GM18858 (cell line): ENCODE measurements at regions not wholly inside any gene's neighbourhood (a gene's known extent, or its start where the extent isn't known, plus 50 kb on each side); places are given as distances from the start of the nearest gene placed in this dataset.
"Not testable (repeated sequence)": the region's sequence is repeated elsewhere in the genome, so short reads cannot be mapped to it uniquely, and the experiment has no call there.

ENCODE experiments used
- ATAC-seq: cut with Tn5 transposase; IDR thresholded peaks from one replicate; pipeline ENCODE4 v1.9.1; 2021; ENCODE audit not compliant: unreplicated experiment

DNA sequence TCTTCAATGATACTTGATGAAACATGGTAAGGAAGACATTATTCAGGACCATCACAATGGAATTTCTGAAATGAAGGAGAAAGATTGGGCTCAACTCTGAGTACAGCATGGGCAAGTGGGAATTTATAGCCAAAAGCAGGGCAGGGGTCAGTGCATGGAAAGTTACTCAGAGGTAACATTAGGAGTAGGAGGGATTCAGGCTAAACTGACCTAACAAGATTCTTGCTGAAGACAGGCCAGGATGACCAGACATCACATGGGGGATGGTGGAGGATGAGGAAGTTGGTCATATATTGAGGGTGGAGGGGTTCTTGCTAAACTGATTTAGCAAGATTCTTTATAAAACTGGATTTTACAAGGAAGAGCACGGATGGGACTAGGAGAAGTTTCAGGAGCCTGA, 489.8 kb downstream of the ADCYAP1 start:
- ATAC-seq: no peak

DNA sequence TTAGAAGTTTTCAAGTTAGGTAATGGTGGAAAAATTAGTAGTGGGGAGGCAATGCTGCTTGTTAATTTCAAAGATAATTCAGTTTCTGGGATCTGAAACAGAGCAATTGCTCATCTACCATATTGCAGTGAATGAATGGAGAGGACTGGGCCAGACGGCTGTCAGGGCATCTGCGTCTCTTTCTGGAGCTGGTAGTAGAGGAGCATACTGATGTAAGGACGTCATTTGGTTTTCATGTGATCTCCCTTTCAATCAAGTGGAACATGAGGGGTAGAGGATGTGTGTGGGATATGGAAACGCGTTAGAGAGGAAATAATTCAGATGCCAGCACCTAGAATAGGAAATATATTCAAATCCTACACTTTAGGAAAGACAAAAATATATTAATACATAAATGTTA, 490.3 kb downstream of the ADCYAP1 start:
- ATAC-seq: no peak

DNA sequence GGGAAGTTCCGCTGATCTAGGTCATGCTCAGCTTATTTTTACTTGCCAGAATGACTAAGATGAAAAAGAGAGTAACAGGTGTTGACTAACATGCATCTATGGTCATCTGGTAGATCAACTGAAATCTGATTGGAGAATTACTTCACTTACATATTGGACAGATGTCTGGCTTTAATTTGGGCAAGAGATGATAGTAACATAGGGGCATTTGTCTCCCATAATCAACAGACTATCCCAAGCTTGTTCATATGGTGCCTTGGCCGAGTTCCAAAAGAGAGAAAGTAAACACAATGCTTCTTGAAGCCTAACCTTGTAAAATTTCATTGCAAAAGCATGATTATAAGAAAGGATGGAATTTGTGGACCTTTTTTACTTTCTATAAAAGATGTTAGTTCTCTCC, 503.7 kb downstream of the ADCYAP1 start:
- ATAC-seq: no peak

GRCh38 chr18:1412655-1413322, 508.1 kb downstream of the ADCYAP1 start:
- no peak for ATAC-seq

GRCh38 chr18:1413323-1413675, 508.6 kb downstream of the ADCYAP1 start:
- ATAC-seq: no peak

DNA sequence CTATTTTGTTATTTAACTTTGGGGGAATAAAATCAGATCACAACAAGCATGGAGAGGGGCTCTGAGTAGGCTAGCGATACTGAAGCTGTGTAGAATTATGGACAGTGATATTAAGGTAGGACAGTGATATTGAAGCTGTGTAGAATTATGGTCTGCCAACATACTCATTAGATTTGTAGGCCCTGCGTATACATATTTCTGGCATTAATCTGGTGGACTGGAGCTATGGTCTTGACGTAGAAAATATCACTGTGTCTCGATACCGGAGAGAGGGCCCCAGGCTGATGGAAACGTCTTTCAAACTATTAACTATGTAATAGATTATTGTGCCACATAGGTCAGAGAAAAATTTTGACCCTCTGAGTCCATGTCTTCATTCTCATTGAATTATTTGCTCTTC, 511.4 kb downstream of the ADCYAP1 start:
- no peak for ATAC-seq

- no peak for ATAC-seq
Observed at GRCh38 chr18:1421502-1421901, 516.8 kb downstream of the ADCYAP1 start.

DNA sequence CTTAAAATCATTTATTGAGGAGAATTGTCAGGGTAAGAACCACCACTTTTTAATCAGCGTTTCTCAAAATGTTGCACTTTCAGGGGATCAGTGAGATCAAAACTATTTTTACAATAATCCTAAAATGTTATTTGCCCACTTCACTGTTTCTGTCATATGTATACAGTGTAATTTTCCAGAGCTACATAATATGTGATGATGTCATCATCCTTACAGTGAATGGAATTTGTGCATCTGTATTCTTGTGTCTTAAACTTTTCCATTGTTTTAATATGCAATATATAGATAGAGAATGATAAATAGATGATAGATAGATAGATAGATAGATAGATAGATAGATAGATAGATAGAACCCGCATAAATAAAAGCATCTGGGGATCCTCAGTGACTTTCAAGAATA, 518.0 kb downstream of the ADCYAP1 start:
- ATAC-seq: no peak

DNA sequence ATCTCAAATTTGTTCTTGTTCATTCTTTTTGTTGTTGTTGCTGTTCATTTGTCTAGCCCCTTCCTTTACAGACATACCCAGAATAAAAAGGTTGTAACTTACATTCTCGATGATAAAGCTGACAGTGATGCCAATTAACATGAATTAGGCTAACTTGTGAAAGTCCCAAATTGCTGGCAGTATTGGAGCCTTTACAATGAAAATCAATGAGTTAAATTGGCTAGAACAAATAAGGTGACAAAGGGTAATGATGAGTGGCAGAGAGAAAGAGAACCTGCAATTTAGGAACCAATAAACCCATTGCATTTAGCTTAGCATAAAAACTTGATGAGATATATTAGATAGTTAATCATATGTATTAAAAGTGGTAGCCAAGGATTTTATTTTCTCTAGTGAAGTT, 521.0 kb downstream of the ADCYAP1 start:
- ATAC-seq: no peak

DNA sequence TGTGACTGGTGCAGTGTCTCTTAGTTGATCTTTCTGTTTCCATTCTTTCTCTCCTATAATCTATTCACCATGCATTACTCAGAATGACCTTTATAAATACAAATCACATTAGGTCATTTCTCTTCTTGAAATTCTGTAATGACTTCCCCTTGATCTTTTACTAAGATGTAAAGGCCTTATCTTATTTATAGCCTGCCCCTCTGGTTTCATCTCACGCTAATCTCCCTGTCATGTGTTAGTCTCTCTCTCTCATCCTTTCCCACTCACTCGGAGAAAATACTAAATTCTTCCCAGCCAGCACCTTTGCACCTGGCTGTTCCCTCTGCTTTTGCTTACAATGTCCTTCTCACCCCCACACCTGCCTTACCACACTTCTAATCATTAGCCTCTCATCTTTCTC, 530.8 kb downstream of the ADCYAP1 start:
- no peak for ATAC-seq

DNA sequence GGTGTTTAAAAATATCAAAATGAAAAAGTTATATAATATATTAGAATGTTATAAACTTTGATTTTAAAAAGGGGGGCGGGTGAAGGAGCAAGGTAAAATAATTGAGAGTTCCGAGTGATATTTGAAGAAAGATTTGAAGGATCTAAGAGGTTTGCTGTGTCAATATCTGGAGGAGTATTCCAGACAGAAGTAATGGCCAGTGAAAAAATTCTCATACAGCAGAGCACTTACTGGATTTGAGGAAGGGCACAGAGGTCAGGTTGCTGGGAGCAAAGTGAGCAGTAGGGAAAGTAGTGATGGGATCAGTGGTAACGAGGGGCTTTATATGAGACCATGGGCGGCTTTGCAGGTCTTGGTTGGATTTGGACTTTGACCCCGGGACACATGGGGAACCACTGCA, 531.5 kb downstream of the ADCYAP1 start:
- no peak for ATAC-seq

DNA sequence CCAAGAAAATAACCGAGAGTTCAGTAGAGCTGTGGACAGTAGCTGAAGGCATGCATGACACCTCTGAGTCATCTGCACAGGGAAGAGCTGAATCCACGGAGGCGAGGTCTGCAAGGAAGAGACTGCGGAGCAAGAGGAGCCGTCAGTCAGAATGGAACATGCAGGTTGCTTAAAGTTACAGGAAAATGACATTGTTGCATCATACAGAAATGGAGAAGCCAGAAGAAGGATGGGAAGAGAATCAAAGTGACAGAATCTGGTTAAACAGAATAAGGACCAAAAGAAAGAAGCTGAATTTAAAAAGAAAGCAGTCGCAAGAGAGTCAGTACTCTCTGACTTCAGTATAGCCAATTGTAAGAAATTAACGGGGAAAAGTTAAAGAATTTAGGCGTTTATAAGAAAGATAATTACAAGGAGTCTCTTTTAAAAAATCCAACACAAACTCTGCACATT, 533.8 kb downstream of the ADCYAP1 start:
- no peak for ATAC-seq

- no peak for ATAC-seq
Observed at GRCh38 chr18:1438967-1439366, 534.3 kb downstream of the ADCYAP1 start.

DNA sequence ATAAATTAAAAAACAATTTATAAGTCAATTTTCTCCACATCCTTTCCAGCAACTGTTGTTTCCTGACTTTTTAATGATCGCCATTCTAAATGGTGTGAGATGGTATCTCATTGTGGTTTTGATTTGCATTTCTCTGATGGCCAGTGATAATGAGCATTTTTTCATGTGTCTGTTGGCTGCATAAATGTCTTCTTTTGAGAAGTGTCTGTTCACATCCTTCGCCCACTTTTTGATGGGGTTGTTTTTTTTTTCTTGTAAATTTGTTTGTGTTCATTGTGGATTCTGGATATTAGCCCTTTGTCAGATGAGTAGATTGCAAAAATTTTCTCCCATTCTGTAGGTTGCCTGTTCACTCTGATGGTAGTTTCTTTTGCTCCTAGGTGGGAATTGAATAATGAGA, 539.4 kb downstream of the ADCYAP1 start:
- ATAC-seq: not testable (repeated sequence)

DNA sequence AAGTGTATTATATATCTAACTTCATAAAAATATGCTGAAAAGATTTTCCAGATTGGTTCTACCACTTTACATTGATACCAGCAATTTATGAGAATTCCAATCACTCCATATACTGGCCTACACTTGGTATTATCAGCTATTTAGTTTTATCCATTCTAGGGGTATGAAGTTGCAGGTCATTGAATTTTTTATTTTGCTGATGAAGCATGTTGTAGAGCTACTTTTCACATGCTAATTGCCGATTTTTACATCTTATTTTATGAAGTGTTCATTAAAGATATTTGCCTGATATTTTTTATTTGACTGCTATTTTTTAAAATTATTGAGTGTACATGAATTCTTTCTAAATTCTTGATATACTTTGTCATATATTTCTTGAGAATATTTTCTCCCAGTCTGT, 542.1 kb downstream of the ADCYAP1 start:
- no peak for ATAC-seq

GRCh38 chr18:1452821-1453220, 548.1 kb downstream of the ADCYAP1 start:
- ATAC-seq: no peak

- ATAC-seq: no peak
Observed at GRCh38 chr18:1455605-1456004, 550.9 kb downstream of the ADCYAP1 start.

GRCh38 chr18:1458547-1458946, 553.9 kb downstream of the ADCYAP1 start:
- no peak for ATAC-seq

DNA sequence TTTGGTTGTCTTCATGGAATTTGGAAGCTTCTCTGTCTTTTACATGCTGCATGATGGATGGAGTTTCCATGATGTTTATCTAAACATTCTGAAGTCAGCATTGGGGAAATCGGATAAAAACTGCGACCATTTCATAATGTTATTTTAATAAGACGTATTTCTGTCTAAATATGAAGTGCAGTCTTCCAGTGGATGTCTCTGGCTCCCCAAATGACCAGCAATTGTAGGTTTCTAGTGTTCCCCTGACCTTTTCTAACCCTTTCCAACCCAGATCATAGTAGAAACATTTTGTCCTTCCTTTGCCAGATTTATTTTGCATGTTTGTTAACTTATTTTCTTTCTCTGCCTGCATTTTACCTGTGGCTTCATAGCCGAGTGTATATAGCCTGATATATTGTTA, 559.3 kb downstream of the ADCYAP1 start:
- ATAC-seq: no peak

GRCh38 chr18:1464444-1465217, 560.0 kb downstream of the ADCYAP1 start:
- no peak for ATAC-seq

DNA sequence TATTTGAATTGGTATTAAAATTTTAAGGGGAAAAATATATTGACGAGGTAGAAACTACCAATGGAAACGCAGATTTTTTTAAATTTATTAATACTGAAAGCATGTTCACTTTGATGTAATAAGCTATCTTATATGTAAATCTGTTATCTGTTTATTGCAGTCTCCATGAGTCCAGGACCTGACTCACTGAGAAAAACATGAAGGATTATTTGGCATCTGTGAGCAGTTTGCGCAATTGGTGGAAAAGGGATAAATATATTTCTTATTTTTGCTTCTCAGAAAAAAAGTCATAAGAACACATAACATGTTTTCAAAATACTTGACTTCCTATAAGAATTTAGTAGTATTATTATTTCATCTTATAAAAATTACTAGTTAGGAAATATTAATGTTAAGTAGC, 561.4 kb downstream of the ADCYAP1 start:
- ATAC-seq: no peak

GRCh38 chr18:1467461-1467964, 562.8 kb downstream of the ADCYAP1 start:
- no peak for ATAC-seq

GRCh38 chr18:1468550-1468949, 563.9 kb downstream of the ADCYAP1 start:
- ATAC-seq: no peak
